ENCODE measurements at regions not wholly inside any gene's neighbourhood (a gene's known extent, or its start where the extent isn't known, plus 50 kb on each side); places are given as distances from the start of the nearest gene placed in this dataset.
"Not testable (repeated sequence)": the region's sequence is repeated elsewhere in the genome, so short reads cannot be mapped to it uniquely, and the experiment has no call there.

DNA sequence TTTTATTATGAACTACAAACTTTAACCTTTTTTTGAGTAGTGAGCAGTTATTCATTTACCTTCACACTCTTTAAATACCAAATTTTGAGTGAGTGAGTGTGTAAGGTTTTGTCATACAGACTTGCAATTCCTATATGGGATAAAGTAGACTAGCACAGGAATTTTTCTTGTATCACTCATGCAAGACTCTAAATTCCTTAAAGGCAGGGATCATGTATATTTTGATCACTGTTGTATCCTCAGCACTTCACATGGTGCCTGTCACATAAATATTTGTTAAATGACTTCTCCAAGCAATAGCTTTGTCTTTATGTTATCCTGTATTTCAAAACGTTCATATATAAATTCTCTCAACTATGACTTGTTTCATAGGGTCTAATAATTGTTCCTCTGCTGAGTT is 119.1 kb upstream of the NBPF19 start:
- TF ChIP-seq, protein P1, sequence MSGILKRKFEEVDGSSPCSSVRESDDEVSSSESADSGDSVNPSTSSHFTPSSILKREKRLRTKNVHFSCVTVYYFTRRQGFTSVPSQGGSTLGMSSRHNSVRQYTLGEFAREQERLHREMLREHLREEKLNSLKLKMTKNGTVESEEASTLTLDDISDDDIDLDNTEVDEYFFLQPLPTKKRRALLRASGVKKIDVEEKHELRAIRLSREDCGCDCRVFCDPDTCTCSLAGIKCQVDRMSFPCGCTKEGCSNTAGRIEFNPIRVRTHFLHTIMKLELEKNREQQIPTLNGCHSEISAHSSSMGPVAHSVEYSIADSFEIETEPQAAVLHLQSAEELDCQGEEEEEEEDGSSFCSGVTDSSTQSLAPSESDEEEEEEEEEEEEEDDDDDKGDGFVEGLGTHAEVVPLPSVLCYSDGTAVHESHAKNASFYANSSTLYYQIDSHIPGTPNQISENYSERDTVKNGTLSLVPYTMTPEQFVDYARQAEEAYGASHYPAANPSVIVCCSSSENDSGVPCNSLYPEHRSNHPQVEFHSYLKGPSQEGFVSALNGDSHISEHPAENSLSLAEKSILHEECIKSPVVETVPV (CRISPR knock-in tag; IDR thresholded peaks at IDR 0.05), result not testable (repeated sequence)
- not testable (repeated sequence) for TF ChIP-seq ZFP3 (CRISPR knock-in tag; IDR thresholded peaks at IDR 0.05); SNAI2 (CRISPR knock-in tag; IDR thresholded peaks at IDR 0.05); ZC3H10 (CRISPR knock-in tag; IDR thresholded peaks at IDR 0.05); ZFP30 (CRISPR knock-in tag; IDR thresholded peaks at IDR 0.05); ZNF565 (CRISPR knock-in tag; conservative IDR thresholded peaks at IDR 0.05; ENCODE audit: low read depth); ZNF70 (CRISPR knock-in tag; IDR thresholded peaks at IDR 0.05); TCF4 (CRISPR knock-in tag; IDR thresholded peaks at IDR 0.05; ENCODE audit: borderline replicate concordance); RARB (CRISPR knock-in tag; IDR thresholded peaks at IDR 0.05); GLIS3 (CRISPR knock-in tag; IDR thresholded peaks at IDR 0.05)
- TF ChIP-seq, protein P2, sequence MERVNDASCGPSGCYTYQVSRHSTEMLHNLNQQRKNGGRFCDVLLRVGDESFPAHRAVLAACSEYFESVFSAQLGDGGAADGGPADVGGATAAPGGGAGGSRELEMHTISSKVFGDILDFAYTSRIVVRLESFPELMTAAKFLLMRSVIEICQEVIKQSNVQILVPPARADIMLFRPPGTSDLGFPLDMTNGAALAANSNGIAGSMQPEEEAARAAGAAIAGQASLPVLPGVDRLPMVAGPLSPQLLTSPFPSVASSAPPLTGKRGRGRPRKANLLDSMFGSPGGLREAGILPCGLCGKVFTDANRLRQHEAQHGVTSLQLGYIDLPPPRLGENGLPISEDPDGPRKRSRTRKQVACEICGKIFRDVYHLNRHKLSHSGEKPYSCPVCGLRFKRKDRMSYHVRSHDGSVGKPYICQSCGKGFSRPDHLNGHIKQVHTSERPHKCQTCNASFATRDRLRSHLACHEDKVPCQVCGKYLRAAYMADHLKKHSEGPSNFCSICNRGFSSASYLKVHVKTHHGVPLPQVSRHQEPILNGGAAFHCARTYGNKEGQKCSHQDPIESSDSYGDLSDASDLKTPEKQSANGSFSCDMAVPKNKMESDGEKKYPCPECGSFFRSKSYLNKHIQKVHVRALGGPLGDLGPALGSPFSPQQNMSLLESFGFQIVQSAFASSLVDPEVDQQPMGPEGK (CRISPR knock-in tag; IDR thresholded peaks at IDR 0.05; ENCODE audit: borderline replicate concordance), result not testable (repeated sequence)
- TF ChIP-seq, protein P3, sequence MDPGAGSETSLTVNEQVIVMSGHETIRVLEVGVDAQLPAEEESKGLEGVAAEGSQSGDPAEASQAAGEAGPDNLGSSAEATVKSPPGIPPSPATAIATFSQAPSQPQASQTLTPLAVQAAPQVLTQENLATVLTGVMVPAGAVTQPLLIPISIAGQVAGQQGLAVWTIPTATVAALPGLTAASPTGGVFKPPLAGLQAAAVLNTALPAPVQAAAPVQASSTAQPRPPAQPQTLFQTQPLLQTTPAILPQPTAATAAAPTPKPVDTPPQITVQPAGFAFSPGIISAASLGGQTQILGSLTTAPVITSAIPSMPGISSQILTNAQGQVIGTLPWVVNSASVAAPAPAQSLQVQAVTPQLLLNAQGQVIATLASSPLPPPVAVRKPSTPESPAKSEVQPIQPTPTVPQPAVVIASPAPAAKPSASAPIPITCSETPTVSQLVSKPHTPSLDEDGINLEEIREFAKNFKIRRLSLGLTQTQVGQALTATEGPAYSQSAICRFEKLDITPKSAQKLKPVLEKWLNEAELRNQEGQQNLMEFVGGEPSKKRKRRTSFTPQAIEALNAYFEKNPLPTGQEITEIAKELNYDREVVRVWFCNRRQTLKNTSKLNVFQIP (CRISPR knock-in tag; IDR thresholded peaks at IDR 0.05; ENCODE audit: borderline replicate concordance, low read depth), result not testable (repeated sequence)
- TF ChIP-seq, protein P4, sequence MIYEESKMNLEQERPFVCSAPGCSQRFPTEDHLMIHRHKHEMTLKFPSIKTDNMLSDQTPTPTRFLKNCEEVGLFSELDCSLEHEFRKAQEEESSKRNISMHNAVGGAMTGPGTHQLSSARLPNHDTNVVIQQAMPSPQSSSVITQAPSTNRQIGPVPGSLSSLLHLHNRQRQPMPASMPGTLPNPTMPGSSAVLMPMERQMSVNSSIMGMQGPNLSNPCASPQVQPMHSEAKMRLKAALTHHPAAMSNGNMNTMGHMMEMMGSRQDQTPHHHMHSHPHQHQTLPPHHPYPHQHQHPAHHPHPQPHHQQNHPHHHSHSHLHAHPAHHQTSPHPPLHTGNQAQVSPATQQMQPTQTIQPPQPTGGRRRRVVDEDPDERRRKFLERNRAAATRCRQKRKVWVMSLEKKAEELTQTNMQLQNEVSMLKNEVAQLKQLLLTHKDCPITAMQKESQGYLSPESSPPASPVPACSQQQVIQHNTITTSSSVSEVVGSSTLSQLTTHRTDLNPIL (CRISPR knock-in tag; IDR thresholded peaks at IDR 0.05; ENCODE audit: low read depth), result not testable (repeated sequence)

All from SK-N-SH treated with all-trans-retinoic acid at 6 μM for 48 hours (cell line).